ENCODE measurements at regions not wholly inside any gene's neighbourhood (a gene's known extent, or its start where the extent isn't known, plus 50 kb on each side); places are given as distances from the start of the nearest gene placed in this dataset.

DNA sequence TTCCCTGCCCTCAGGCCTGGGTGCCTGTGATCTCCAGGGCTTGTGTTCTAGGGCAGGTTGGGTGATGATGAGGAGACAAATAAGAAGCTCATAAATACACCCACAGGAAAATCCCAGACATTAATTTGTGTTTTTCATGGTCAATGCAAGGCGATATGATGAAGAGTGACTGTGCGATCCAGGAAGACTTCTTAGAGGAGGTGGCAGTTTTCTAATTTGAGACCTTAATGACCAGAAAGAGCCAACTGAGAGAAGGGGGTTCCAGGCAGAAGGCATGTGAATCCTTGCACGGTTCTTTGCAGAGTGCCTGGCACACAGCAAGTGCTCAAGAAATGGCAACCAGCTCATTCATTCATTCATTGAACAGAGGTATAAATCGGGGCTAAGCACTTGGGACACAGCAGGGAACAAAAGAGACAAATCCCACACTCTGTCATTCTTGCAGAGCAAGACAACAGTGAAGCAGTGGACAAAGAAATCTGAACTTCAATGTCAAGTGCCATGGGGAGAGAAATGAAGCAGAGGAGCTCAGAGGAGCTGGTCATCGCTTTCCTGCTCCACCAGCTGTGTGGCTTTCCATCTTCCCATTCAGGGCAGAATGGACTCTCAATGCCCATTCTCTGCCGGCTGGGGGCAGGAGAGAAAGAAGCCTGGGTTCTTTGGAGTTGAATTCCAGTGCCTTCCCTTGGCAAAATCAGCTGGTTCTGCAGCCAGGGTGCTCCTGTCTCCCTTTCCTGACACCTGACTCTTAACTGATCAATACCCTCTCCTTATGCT, 128.3 kb downstream of the AACS start:
- DNase-seq = no peak

DNA sequence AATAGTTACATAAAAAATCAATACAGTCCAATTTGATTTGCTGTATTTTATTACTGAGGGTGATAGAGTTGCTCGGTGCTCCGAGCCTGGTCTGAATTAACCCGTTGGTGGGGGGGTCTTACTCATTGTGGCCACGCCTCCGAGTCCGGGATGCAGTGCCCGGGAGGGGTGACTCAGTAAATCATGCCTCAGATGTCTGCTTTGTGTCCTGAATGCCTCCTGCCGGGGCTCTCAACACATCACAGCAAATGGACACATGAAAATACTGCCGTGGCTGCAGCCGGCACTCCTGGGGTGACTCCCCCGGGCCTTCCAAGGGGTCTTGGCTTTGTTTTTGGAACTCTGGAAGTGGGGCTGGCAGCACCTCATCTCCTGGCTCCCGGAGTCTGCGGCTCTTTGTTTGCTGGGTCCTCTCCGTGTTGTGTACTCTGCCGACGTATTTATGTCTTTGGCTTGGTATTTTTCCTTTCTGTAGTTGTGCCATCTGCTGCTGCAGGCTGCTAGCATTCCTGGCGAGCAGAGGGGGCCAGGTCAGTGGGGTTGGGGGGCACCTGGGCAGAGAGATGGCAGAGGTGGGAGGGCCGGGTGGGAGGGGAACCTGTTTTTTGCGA, 129.0 kb downstream of the AACS start:
- DNase-seq = no peak

DNA sequence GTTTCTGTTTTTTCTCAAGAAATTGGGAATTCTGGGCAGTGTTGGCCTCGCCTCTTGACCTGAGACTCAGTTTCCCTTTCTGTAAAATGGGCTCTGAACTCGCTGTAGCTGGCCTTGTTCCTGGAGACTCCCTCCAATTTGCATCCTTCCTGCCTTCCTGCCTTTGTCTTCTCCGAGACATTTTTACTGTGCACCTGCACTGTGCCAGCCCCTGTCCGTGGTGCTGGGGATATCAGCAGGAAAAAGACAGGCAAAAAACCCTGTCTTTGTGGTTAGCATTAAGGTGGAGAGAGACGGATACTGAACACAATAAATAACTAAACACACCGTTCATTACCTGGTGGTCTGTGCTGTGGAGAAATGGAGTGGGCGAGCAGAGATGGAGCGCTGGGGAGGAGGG, 129.8 kb downstream of the AACS start:
- DNase-seq = no peak

DNA sequence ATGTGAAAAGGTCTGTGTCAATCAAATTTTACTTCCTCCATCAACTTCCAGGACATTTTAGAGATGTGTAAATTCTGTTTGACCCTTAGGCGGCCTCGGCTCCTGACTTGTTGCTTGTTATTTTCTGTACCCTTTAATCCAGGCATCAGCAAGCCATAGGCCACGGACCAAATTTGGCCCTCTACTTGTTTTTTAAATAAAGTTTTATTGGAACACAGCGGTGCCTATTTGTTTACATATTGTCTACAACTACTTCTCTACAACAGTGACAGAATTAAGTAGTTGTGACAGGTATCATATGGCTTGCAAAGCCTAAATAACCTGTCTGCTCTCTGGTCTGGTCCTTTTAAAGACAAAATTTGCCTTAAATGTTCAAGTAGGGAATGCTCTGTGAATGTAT, 132.1 kb downstream of the AACS start:
- no peak for DNase-seq

DNA sequence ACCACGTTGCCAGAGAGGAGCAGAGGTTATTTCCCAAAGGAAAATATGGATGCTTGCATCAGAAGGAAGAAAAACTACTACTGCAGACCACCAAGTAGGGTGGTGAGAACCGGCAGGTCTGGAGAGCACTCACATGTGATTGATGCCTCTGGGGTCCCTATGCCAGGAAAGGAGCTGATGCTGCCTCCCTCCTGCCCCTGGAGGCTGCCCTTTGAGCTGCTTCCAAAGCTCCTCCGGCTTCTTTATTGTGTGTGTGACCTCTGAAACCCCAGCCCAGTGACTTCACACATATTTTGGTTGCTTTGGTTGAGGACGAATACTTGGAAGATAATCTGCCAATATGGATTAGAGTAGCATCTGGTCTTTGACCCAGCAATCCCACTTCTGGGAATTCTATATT, 133.4 kb downstream of the AACS start:
- no peak for DNase-seq

DNA sequence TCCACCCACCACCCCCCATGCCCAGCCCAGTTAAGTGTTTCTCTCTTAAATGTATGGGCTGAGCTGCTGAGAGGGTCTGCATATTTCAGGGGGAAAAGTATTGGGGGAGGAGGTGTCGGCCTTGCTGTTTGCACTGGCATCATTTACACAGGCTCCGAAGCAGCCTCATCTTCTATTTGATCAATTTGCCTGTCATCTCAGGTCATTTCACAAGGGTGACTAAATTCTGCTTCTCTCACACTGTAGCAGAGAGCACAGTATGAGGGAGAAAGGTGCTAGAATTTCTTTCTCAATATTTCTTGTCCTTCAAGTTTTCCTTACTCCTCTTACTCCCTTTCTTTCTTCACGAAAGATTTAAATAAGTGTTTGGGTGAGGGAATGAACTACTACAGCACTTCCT, 135.9 kb downstream of the AACS start:
- DNase-seq = no peak

DNA sequence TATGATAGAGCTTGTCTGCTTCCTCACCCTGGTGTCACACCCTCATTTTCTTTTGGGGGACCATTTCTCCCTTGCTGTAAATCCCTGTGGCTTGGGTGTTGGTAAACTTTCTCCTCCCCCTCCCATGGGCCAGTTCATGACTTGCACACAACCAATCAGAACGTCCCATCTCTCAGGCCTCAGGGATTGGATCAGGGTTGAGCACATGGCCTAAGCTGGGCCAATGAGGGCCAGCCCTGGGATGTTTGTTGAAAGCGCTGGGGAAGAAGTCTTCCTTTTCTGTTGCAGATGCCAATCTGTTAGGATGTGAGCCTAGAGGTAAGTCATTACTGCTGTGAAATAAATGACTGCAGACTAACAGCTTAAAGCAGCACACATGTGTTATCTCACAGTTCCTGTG, 136.7 kb downstream of the AACS start:
- DNase-seq = no peak

DNA sequence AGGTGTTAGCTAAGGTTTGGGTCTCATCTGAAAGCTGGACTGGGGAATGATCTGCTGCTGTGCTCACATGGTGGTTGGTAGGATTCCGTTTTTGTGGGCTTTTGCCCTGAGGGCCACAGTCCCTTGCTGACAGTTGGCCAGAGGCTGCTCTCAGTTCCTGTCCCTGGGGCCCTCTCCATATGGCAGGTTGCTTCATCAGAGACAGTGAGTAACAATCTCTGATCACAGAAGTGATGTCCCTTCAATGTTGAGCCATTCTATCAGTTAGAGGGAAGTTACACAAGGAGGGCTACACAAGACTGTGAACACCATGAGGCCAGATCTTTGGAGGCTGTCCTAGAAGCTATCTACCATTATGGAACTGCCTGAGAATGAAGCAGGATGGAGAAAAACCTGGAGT, 137.2 kb downstream of the AACS start:
- no peak for DNase-seq

DNA sequence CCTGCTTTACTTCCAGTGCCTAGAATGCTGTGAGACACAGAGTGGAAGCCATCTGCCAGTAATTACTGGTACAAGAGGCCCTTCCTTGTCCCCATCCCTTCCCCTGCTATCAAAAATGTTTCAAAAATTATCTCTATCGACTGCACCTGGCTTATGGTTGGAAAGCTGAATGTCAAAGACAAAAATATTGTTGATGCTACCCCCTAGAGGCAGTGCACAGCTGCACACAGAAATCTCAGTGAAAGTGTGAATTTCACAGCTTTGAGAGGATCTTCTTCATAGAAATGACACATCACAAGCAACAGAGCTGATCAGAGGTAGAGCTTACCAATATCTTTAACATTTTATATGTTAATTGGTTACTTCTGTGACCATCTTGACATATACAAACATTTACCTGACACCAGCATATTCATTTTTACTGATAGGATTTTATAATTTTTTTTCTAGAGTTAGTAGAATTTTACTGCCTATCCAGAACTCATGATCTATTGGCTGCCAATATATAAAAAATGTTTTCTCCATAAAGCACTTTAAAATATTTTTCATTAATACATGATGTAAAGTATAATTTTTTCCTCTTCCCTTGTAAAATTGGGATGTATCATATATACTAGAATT, 138.0 kb downstream of the AACS start:
- no peak for DNase-seq

DNA sequence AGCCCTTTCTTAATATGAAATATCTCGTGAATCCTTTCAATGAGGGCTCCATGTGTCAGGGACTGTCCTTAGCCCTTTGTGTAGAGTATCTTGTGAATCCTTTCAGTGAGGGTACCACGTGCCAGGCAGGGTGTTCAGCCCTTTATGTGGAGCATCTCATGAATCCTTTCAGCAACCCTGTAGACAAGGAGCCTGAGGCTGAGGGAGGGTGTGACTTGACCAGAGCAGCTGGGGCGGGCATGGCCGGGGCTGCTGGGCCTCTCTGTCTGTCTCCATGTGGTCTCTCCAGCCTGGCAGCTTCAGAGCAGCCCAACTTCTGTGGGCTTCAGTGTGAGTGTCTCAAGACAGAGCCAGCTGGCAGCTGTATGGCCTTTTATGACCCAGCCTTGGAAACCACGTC, 140.2 kb downstream of the AACS start:
- no peak for DNase-seq

DNA sequence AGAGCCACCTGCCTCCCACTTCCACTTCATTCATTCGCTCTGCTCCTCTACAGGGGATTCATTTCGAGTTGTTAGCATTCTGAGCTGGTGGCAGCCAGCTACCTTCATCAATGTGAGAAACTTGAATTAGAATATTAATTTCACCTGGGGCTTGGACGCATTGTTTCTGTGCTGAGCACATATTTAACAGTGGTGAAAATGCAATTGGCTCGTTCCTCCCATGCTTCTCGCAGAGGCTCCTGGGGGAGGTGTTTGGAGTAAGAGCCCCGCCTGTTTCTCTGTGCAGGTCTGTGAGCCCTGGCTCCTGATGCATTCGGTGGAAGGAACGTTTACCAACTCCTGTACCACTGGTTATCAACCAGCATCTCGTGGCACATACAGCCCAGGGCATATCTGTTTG, 141.5 kb downstream of the AACS start:
- DNase-seq = no peak

DNA sequence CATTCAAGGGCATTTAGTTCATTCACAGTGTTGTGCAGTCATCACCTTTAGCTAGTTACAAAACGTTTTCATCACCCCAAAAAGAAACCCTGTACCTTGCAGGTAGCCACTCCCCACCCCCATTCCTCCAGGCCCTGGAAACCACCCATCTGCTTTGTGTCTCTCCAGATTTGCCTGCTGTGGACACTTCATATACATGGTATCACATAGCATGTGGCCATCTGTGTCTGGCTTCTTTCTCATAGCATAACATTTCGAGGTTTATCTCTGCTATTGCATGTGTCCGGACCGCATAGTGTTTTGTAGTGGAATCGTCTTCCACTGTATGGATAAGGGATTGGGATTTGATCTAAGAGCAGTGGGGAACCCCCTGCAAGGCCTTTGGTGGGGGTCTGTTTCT, 143.1 kb downstream of the AACS start:
- no peak for DNase-seq

DNA sequence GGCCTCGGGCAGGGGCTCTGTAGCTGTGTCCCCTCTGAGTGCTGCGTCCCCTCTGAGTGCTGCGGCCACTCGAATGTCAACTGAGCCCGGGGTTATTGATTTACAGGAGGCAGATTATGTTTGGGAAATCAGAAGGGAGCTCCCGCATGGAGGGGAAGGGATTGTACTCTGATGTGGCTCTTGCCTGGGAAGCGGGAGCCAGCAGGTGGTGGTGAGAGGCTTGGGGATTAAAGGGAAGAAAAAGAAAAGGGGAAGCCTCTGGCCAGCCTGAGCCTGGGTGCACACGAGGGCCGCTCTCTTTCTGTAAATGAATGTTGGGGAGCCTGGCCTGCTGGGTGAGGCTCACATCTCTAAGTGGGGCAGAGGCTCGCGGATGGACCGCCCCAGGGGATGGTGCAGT, 143.7 kb downstream of the AACS start:
- DNase-seq = no peak

DNA sequence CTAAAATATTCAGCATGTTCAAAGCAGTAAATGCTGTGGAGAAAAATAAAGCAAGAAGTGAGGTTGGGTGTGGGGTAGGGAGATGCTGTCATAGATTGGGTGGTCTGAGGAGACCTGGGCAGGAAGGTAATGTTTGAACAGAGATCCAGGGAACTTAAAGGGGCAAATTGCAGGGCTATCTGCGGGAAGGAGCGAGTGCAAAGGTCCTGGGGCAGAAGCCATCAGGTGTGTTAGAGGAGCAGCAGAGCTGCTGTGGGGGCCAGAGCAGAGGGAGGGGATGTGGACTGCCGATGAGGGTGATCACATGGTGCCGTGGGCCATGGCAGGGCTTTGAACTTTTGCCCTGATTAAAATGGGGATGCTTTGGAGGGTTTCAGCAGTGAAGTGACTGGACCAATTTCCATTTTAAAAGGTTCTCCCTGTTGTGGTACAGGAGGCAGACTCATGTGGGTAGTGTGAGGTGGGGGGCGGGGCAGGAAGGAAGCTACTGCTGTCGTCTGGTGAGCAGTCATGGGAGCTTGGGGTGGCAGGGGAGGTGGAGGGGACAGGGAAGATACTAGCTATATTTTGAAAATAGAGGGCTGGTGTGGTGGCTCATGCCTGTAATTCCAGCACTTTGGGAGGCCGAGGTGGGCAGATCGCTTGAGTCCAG, 145.0 kb downstream of the AACS start:
- no peak for DNase-seq

DNA sequence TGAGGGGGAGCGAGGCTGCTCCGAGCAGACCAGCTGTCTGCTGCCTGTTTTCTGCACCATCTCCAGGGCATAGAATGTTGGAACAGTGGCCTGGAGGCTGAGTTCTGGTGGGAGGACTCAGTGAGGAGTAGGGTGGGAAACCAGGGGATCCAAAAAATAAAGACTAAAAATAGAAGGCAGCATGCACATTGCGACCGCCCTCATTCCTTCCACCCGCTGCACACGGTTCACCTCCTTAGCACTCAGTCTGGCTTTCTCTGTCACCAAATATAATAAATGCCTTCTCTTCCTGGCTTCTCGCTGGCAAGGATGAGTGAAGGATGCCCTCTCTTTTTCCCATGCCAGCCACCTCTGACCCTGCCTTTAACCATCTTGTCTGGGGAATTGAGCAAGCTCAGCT, 146.2 kb downstream of the AACS start:
- DNase-seq = no peak

DNA sequence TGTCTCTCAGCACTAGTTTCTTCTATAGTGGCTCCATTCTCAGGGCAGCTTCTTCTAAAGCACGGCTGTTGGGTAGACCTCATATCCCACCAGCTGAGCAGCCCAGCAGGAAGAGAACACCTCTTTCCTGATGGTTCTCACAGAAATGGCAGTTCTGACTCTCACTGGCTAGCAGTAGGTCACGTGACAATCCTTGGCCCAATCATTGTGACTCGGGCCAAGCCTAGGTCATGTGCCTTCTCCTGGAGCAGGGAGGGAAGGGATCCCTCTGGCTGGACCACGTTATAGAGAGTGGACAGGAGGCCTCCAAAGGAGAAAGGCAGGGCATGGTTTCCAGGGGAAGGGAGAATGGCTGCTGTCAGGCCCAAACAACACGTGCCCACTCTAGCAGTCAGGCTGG, 149.1 kb downstream of the AACS start:
- no peak for DNase-seq

DNA sequence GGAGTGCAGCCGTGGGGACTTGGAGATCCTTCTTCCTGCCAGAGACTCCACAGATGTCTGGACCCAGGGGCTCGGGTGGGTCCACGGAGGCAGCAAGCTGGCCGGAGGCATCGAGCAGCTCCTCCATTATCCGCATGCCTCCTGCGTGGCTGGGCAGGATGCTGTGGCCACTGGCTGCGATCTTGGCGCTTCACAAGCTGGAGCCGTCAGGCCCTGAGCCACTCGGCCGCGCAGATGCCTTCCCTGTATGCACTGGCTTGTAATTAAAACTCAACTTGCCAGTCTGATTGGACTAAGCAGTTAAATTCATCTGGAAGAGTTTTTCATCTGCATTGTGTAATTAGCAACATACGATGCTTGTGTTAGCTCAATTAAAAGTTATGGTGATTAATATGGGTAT, 151.5 kb downstream of the AACS start:
- DNase-seq = no peak

DNA sequence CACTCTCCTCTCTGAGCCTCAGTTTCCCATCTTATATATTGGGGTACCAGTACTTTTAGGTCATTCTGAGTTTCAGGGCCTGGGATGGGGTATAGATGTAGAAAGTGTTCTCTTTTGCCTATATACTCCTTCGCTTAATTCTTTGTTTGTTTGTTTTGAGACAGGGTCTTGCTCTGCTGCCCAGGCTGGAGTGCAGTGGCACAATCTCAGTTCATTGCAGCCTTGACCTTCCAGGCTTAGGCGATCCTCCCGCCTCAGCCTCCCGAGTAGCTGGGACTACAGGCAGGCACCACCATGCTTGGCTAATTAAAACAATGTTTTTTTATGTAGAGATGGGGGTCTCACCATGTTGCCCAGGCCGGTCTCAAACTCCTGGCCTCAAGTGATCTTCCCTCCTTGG, 152.1 kb downstream of the AACS start:
- no peak for DNase-seq

DNA sequence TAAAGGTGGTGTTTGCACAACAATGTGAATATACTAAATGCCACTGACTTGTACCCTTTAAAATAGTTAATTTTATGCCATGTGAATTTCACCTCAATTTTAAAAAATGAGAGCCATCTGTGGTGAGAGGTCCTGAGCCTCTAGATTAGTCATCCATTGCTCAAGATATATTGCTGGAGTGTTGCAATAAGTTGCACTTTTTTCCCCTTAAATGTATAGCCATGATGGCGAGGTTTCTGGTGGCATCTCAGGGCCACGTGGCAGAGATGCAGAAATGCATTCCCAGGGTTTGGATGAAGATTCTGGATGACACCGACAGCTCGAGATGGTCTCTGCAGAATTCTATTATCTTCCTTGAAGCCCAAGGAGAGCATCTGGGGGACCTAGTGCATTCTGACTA, 153.7 kb downstream of the AACS start:
- no peak for DNase-seq

DNA sequence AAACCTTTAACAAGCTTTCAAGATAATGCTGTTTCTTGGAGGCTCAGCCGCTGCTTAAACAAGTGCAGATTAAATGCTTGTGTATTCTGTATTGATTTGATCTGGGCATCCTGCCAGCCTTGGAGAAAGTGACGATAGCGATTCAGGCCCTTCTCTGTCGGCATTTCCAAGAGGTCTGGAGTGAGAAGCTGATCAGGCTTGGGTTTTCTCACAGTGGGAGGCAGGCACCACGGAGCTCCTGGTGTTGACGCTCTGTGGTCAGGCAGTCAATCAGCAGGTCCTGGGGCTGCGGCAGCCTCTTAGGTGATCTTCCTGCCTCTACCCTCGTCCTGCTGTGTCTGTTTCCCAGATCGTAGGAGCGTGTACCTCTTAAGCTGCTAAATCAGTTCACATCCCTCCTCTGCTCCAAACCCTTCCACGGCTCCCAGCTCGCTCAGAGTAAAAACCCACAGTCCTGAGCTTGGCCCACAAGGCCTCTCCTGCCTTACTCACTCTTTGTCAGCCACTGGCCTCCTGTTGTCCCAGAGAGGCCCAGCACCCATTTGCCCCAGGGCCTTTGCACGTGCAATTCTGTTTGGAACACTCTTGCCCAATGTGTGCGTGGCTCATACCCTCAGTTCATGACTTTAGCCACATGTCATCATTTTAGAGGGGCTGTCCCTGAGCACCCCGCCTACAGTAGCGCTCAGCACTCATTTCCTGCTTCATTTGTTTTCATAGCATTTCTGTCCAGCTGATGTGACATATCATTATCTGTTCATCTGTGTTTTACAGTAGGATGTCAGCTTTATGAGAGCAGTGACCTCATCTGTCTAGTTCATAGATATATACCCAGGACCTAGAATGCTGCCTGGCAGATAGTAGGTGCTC, 155.4 kb downstream of the AACS start:
- DNase-seq = no peak

DNA sequence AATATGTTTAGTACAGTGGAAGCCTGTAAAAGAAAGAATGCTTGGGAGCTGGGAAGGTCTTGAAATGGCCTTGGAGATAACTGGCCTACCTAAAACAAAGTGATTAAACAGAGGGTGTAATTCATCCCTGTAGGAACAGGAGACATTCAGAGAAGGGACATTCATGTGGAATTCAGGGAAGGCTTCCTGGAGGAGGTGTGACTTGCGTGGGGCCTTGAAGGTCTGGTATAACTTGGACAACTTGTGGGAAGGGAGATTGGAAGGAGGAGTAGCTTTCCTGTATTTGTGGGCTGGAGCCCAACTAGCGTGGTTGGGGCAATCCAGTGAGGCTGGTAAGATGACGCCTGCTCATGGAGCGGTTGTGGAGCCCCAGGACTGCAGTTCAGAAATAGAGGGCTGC, 156.4 kb downstream of the AACS start:
- no peak for DNase-seq

DNA sequence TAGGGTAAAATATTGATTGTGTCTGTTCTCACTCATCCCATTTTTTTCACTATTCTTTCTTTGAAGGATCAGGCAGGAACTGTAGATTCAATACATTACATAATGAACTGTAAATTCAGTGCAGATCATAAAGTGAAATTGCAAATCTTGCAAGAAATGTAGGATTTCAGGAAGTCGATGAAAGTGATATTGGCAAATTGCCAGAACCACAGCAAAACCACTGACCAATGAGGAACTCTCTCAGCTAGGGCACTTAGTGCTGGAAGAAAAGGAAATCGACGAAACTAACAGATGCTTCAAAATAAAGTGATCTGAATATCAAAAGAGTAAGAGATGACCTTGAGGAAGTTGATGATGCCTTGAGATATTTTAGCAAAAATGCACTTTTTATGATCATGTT, 157.6 kb downstream of the AACS start:
- no peak for DNase-seq

DNA sequence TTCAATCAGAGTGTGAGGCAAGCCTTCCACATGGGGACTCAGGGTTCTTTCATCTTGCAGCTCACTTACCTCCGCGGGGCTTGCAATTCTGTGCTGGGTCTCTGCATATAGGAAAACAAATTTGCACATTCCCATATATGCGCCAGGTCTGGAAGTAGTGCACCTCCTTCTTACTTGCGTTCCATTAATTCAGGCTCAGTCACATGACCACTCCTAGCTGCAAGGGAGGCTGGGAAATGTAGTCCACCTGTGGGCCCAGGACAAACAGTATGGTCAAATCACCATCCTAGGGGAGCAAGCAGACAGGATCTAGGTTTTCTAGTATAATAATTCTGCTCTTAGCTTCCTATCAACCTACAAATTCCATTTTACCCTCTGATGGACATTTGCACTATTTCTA, 160.4 kb downstream of the AACS start:
- DNase-seq = no peak
